GM03348 (cell line): ENCODE measurements at regions not wholly inside any gene's neighbourhood (a gene's known extent, or its start where the extent isn't known, plus 50 kb on each side); places are given as distances from the start of the nearest gene placed in this dataset.

Experiments used
- DNase-seq: peaks from one replicate; pipeline ENCODE4 v3.0.0; 2012; ENCODE audit warnings: low spot score

- no peak for DNase-seq
Observed at GRCh38 chr9:73459817-73460216, 308.2 kb downstream of the ANXA1 start.

GRCh38 chr9:73468716-73469115 is 317.1 kb downstream of the ANXA1 start:
- no peak for DNase-seq

GRCh38 chr9:73470766-73471165 is 319.1 kb downstream of the ANXA1 start:
- DNase-seq, result no peak

- DNase-seq, result no peak
Observed at GRCh38 chr9:73474002-73474600, 322.4 kb downstream of the ANXA1 start.

- DNase-seq, result no peak
Observed at GRCh38 chr9:73474625-73475024, 323.0 kb downstream of the ANXA1 start.

- DNase-seq, result no peak
Observed at GRCh38 chr9:73494894-73495293, 343.2 kb downstream of the ANXA1 start.

- DNase-seq, result no peak
Observed at GRCh38 chr9:73497796-73498195, 346.1 kb downstream of the ANXA1 start.

GRCh38 chr9:73515216-73515615 is 363.6 kb downstream of the ANXA1 start:
- no peak for DNase-seq

- DNase-seq, result no peak
Observed at GRCh38 chr9:73523391-73523790, 371.7 kb downstream of the ANXA1 start.

- no peak for DNase-seq
Observed at GRCh38 chr9:73525350-73525749, 373.7 kb downstream of the ANXA1 start.

- DNase-seq, result no peak
Observed at GRCh38 chr9:73527521-73527920, 375.9 kb downstream of the ANXA1 start.

- DNase-seq, result no peak
Observed at GRCh38 chr9:73528926-73529325, 377.3 kb downstream of the ANXA1 start.

- DNase-seq, result no peak
Observed at GRCh38 chr9:73529666-73530065, 378.0 kb downstream of the ANXA1 start.

- no peak for DNase-seq
Observed at GRCh38 chr9:73531051-73531532, 379.4 kb downstream of the ANXA1 start.

- DNase-seq, result no peak
Observed at GRCh38 chr9:73531658-73532057, 380.0 kb downstream of the ANXA1 start.

- no peak for DNase-seq
Observed at GRCh38 chr9:73532985-73533384, 381.3 kb downstream of the ANXA1 start.

- DNase-seq, result no peak
Observed at GRCh38 chr9:73536403-73536802, 384.7 kb downstream of the ANXA1 start.

GRCh38 chr9:73537561-73537960 is 385.9 kb downstream of the ANXA1 start:
- DNase-seq, result no peak

- DNase-seq, result no peak
Observed at GRCh38 chr9:73539881-73540390, 388.3 kb downstream of the ANXA1 start.

- no peak for DNase-seq
Observed at GRCh38 chr9:73541923-73542322, 390.3 kb downstream of the ANXA1 start.

- no peak for DNase-seq
Observed at GRCh38 chr9:73543727-73544126, 392.1 kb downstream of the ANXA1 start.

- no peak for DNase-seq
Observed at GRCh38 chr9:73548201-73548600, 396.5 kb downstream of the ANXA1 start.

GRCh38 chr9:73549991-73550390 is 398.3 kb downstream of the ANXA1 start:
- DNase-seq, result no peak

GRCh38 chr9:73553295-73553694 is 401.6 kb downstream of the ANXA1 start:
- no peak for DNase-seq
